ENCODE measurements at regions not wholly inside any gene's neighbourhood (a gene's known extent, or its start where the extent isn't known, plus 50 kb on each side); places are given as distances from the start of the nearest gene placed in this dataset.

- DNase-seq (ENCODE audit: low read depth, low spot score): no peak
Observed at GRCh38 chr2:59462422-59463197, 1090.8 kb downstream of the BCL11A start.

DNA sequence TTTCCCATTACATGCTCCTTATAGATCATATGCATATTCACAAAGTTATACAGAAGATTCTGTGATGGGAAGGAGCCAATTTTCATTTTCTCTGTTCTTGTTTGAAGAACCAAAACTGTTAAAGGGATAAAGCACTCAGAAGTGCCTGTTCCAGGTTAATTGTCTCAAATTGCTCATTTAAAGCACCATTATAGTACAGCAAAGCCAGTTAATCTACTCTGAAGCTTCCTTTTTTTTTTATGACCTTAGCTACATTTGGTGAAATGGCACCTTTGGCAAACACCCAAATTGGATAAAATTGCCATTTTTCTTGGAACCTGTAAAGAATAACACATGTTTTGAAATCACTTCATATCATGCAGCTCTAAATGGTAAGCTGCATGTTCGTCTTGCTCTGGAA is 1092.3 kb downstream of the BCL11A start:
- DNase-seq (ENCODE audit: low read depth, low spot score): no peak

GRCh38 chr2:59458800-59459199 is 1094.7 kb downstream of the BCL11A start:
- DNase-seq (ENCODE audit: low read depth, low spot score): peak; percentile 1

DNA sequence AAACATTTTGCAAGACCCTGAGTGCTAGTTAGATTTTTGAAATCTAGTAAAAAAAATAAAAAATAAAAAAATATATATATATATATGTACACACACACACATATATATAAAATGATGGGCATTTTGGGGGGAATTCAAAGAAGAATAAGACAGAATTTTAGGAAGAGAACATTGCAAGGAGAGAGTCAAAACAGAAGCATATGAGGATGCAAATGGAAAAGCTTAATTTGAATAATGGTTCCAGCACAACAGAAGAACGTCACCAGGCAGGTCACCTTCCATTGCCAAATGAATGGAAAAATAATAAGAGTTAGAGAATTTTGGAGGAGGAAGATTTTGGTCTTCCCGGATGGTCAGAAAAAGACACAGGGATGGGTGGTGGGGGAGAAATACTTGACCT is 1097.2 kb downstream of the BCL11A start:
- no peak for DNase-seq (ENCODE audit: low read depth, low spot score)

- DNase-seq (ENCODE audit: low read depth, low spot score): no peak
Observed at GRCh38 chr2:59449274-59449673, 1104.2 kb downstream of the BCL11A start.

GRCh38 chr2:59440491-59440890 is 1113.0 kb downstream of the BCL11A start:
- no peak for DNase-seq (ENCODE audit: low read depth, low spot score)

DNA sequence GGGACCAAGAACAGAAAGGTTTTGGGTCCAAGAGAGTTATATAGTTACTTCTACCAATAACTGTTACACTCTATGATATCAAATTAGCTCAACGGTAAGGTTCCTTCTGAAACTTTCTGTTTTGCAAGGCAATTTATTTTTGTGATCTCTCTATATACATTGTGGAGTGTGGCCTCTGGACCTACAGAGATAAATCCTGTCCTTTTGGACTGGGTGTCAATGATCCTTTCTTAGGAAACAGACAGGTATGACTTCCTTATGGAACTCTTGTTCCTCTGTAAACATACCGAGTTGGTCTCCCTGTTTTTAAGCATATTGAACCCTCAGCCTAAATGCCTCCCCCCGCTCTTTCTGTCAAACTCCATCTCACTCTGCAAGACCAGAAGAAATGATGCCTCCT is 1117.8 kb downstream of the BCL11A start:
- no peak for DNase-seq (ENCODE audit: low read depth, low spot score)

DNA sequence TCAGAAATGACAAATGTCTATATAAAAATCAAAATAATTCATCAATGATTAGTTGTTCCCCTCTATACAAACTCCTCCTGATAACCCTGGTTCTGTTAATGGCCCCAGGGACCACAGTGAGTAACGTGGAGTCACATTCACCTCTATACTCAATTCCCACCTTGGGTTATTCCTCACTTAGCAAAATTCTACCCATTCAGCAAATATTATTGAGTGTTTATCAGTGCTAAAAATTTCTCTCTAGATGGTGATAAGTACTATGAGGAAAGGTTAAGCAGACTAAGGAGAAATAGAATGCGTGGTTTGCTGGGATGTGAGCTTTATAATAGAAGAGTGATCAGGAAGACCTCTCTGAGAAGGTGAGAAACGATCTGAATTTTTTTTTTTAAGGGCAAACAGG is 1124.5 kb downstream of the BCL11A start:
- no peak for DNase-seq (ENCODE audit: low read depth, low spot score)

- no peak for DNase-seq (ENCODE audit: low read depth, low spot score)
Observed at GRCh38 chr2:59427980-59428379, 1125.5 kb downstream of the BCL11A start.

DNA sequence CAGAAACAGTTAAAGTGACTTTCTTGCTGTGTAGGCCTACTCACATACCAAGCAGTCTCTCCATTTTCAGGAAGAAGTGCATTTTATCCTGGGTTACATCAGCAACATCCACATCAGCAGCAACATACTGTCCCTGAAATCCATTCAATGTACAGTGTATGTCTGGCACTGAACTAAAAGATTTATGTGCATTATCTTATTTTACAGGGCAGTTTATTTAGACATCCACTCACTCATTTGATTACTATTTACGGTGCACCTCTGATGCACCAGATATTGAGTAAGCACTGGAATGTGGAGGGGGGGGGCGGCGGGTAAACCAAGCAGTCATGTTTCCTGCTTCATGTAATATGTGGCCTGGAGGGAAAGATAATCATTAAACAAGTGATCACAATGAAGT is 1128.2 kb downstream of the BCL11A start:
- DNase-seq (ENCODE audit: low read depth, low spot score): no peak

GRCh38 chr2:59413751-59414570 is 1139.5 kb downstream of the BCL11A start:
- no peak for DNase-seq (ENCODE audit: low read depth, low spot score)

DNA sequence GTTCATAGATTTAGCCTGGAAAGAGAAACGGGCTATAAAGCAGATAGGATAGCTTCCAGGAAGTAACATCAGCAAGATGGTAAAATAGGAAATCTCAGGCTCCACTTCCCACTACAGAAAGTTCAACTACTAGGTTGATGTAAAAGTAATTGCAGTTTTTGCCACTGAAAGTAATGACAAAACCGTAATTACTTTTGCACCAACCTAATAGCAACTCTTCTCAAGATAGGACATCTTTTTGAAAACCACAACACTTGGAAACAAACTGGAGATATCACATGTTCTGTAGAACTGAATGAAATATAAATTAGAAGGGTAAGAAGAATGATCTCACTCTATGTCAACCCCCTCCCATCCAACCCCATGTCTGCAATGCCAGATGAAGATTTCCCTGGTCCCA is 1154.3 kb downstream of the BCL11A start:
- DNase-seq (ENCODE audit: low read depth, low spot score): no peak

- no peak for DNase-seq (ENCODE audit: low read depth, low spot score)
Observed at GRCh38 chr2:59398081-59398480, 1155.4 kb downstream of the BCL11A start.

- DNase-seq (ENCODE audit: low read depth, low spot score): no peak
Observed at GRCh38 chr2:59395119-59395518, 1154.0 kb upstream of the FANCL start.

GRCh38 chr2:59391896-59392295 is 1150.8 kb upstream of the FANCL start:
- no peak for DNase-seq (ENCODE audit: low read depth, low spot score)

DNA sequence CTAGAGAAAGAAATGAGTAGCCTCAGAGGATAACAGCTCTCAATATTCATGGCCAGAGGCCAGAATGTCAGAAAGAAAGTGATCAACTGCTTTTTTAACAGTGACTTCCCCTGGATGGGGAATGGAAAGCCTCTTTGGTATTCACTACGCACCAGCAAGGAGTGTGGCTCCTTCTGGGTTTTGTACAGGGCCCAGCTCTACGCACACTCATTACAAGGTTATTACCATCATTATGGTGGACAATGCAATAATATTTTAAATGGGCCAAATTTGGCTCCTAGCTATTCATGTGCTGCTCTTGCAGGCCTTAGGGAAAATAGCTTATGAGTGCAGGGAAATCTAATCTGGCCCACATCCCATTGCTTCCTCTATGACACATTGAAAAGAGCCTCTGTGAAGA is 1149.5 kb upstream of the FANCL start:
- no peak for DNase-seq (ENCODE audit: low read depth, low spot score)

DNA sequence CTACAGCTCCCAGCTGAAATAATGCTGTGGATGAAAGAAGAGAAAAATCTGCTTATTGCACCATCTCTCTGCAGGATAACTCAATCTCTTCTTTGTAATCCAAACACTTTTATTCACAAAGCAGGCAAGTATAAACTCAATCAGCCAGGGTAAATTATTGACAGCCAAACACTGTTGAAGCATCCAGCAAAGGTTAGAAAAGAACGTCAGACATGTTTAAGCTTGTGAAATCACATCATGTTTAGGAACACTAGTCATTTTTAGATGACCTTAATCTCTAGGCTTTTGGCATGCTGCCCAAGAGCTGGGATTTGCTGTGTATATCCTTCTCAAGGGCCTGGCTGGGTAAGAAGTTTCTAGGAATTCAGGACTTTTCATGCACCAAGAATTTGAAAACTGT is 1148.1 kb upstream of the FANCL start:
- DNase-seq (ENCODE audit: low read depth, low spot score): peak; percentile 46

- DNase-seq (ENCODE audit: low read depth, low spot score): no peak
Observed at GRCh38 chr2:59385971-59386370, 1144.8 kb upstream of the FANCL start.

DNA sequence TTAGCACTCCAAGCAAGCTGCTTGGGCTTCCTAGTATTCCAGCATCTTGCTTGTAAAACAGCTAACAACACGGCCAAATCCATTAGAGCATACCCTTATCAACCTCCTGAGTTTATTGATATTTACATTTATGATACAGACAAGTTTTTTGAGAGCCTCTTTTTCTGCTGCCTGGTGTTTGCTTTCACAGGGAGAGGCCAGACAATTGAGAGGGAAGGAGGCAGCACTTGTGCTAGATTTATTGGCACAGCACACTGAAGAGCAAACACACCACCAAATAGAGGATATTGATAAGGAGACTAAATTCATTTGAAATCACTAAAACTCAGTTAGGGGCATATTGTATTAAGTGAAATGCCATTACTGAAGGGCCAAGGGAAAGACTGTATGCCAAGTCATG is 1142.3 kb upstream of the FANCL start:
- DNase-seq (ENCODE audit: low read depth, low spot score): no peak

DNA sequence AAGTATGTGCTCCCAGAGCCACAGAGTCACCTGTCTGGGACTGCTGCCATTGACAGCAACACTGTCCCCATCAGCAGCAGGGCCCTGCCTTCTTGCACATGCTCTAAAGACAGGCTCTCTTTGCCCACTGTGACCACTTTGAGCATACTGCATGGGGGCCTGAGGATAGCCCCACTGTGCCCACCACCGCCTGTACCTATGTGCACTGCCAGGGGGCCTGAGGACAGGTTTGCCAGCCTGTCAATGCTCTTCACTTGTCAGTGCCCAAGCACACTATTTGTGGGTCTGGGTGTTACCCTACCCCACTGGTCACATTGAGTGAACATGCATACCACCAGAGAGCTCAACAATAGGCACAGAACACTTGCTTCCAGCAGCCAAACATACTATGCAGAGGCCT is 1137.0 kb upstream of the FANCL start:
- DNase-seq (ENCODE audit: low read depth, low spot score): no peak

- DNase-seq (ENCODE audit: low read depth, low spot score): no peak
Observed at GRCh38 chr2:59366288-59366687, 1125.2 kb upstream of the FANCL start.

- no peak for DNase-seq (ENCODE audit: low read depth, low spot score)
Observed at GRCh38 chr2:59354498-59354897, 1113.4 kb upstream of the FANCL start.

DNA sequence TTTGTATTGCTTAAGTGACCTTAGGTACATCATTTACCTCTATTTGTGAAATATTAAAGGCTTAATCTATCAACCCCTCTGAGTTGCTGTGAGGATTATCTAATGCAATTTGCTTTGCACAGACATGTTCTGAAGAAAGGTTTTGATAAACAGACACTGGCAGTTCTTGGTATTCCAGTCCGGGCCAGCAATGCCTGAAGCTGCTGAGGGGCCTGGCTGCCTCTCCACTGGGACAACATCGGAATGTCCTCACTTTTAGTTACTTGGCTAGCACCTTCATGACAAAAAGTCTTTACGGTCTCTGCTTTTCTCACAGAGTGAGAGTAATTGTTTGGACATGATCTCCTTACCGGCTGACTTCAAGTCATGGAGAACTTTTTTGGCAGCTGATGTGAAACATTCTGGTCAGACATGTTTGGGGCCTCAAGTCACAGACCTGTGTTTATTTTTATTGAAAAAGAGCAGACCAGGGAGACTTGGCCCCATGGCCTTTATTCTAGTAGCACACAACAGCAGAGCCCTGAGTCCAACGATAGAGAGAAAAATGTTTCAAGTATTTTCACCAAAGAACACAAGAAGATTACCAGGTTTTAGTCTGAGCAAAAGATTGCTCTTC is 1112.3 kb upstream of the FANCL start:
- no peak for DNase-seq (ENCODE audit: low read depth, low spot score)
